ENCODE measurements at regions not wholly inside any gene's neighbourhood (a gene's known extent, or its start where the extent isn't known, plus 50 kb on each side); places are given as distances from the start of the nearest gene placed in this dataset.
A peak's percentile ranks its signal among the peaks of the same experiment; 100 is the strongest.

DNA sequence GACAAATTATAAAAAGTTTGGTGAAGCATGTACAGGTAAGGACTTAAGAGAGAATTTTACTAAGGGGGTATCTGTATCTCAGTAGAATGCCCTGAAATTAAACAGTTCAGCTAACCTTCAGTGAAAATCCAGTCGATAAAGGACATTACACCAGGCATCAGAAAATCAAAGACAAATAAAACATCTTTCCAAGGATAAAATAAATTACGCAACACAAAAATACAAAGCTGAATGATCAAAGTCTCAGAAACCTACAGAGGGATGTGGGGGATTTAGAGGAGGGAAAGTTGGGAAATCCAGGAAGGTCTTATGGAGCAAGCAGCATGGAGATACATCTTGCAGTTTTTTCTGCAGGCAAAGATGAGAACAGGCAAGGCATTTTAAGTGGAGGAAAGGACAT lies 384.1 kb downstream of the TNS1 start:
- Mint-ChIP-seq H3K27me3 (no peaks in the 10 kb centered on the region), H3K4me1 (no peaks in the 10 kb centered on the region), H3K4me3 (no peak overlapping the region), H3K36me3 (ENCODE audit: low read depth) (no peaks in the 10 kb centered on the region), H3K27ac (no peak overlapping the region)
- no peaks in the 10 kb centered on the region for H3K9me3 ChIP-seq (ENCODE audit: control insufficient read depth, low read length, poor library complexity, severe bottlenecking)
- ATAC-seq (no peak), DNase-seq (no peak)

DNA sequence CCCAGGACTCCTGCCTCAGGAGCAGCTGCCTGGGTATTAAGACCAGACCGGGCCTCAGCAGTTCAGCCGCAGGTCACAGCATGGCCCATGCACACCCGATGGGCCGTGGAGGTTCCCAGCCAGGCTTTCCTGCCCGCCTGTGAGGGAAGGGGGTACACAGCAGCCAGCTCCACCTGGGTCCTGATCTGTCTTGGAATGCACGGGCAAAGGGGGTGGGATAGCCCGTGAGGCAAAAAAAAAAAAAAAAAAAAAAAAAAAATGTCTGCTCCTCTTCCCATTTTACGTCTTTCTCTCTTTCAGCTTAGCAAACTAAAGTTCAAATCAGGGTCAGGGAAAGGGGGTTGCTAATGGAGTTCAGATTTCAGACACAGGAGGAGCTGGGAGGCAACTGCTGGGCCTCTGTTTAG lies 385.2 kb downstream of the TNS1 start:
- no peaks in the 10 kb centered on the region for H3K9me3 ChIP-seq (ENCODE audit: control insufficient read depth, low read length, poor library complexity, severe bottlenecking)

DNA sequence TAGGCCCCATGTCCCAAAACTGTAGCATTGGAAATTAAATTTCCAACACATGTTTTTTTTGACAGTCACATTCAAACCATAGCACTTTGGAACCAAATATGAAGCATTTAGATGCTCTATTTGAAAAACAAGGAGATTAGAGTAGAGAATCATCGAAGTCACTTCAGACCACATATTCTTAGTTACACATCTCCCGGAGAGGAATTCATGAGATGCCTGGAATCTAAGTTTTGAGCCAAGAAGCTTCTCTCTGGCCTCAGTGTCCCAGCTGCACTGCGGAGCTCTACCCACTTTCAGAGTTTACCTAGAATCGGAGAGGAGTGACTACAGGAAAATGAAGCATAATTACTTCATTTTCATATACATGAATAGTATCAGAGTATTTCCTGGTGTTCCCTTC lies 385.9 kb downstream of the TNS1 start:
- DNase-seq (no peak), ATAC-seq (no peak)
- Mint-ChIP-seq H3K4me1 (peaks cover 2% of the 10 kb centered on the region), H3K27me3 (no peaks in the 10 kb centered on the region), H3K36me3 (ENCODE audit: low read depth) (no peaks in the 10 kb centered on the region), H3K27ac (no peak overlapping the region), H3K4me3 (no peak overlapping the region)
- no peaks in the 10 kb centered on the region for H3K9me3 ChIP-seq (ENCODE audit: control insufficient read depth, low read length, poor library complexity, severe bottlenecking)

More for the DNA sequence above, 385.2 kb downstream of the TNS1 start:
- Mint-ChIP-seq H3K4me1 (peaks cover under 1% of the 10 kb centered on the region), H3K36me3 (ENCODE audit: low read depth) (no peaks in the 10 kb centered on the region), H3K4me3 (no peak overlapping the region), H3K27me3 (no peaks in the 10 kb centered on the region), H3K27ac (no peak overlapping the region)
- no peak for DNase-seq
- no peak for ATAC-seq

DNA sequence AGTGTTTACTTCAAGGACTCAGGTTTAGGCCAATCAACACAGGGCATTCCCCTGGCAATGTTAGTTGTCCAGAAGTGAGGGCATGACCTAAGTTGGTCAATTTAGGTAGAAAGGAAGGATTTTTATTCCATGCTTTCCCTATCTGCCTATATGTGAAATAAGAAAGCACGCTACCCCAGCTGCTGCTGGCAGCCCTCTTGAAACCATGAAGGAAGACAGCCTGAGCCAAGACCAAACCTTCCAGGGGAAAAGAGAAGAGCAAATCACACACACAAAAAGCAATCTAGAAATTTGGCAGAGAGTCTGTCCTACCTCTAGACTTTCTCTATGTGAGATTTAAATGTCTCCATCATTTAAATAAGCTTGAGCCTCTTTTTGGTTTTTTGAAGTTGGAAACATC lies 387.6 kb downstream of the TNS1 start:
- ATAC-seq, result no peak
- no peaks in the 10 kb centered on the region for H3K27me3 Mint-ChIP-seq
- H3K4me3 Mint-ChIP-seq, result no peak overlapping the region
- no peaks in the 10 kb centered on the region for H3K9me3 ChIP-seq (ENCODE audit: control insufficient read depth, low read length, poor library complexity, severe bottlenecking)
- no peaks in the 10 kb centered on the region for H3K36me3 Mint-ChIP-seq (ENCODE audit: low read depth)
- H3K4me1 Mint-ChIP-seq, result peaks cover 15% of the 10 kb centered on the region
- no peak for DNase-seq
- H3K27ac Mint-ChIP-seq, result no peak overlapping the region

DNA sequence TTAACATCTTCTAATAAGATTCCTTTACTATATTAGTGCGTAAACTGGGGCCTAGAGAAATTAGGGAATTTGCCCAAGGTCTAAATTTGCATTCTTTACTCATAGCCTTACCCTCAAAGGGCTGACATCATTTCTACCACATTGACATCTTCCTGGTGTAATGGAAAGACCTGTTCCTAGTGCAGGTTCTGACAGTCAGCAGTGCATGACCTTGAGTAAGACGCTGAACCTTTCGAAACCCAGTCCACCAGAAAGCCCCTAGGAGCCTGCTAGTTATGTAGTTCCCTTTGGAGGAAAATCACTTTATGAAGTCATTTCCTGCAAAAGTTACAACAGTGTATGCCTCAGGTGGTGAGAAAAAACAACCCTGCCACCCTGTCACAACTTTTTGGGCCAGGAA lies 388.3 kb downstream of the TNS1 start:
- no peaks in the 10 kb centered on the region for H3K27me3 Mint-ChIP-seq
- no peak for DNase-seq
- no peak overlapping the region for H3K27ac Mint-ChIP-seq
- no peaks in the 10 kb centered on the region for H3K9me3 ChIP-seq (ENCODE audit: control insufficient read depth, low read length, poor library complexity, severe bottlenecking)
- H3K4me3 Mint-ChIP-seq, result no peak overlapping the region
- ATAC-seq, result no peak
- no peaks in the 10 kb centered on the region for H3K36me3 Mint-ChIP-seq (ENCODE audit: low read depth)
- H3K4me1 Mint-ChIP-seq, result peaks cover 21% of the 10 kb centered on the region

DNA sequence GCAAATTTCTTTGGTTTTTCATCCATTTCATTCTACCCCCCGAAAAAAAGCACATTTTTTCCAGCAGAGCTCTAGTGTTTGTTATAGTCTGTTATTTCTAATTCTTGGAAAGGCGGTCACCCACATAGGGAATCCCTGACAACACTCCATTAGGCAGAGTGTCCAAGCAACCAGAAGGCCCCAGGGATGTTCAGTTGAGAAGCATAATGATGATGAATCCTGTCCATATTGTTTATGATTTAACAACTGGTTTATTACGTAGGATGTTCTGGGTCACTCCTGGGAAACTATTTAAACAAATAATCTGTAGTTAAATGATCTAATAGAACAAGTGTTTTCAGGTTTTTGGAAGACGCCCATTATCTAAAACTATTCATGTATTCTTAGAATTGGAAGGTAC lies 388.7 kb downstream of the TNS1 start:
- Mint-ChIP-seq H3K36me3 (ENCODE audit: low read depth) (no peaks in the 10 kb centered on the region), H3K4me1 (peaks cover 21% of the 10 kb centered on the region)
- H3K9me3 ChIP-seq (ENCODE audit: control insufficient read depth, low read length, poor library complexity, severe bottlenecking), result no peaks in the 10 kb centered on the region

DNA sequence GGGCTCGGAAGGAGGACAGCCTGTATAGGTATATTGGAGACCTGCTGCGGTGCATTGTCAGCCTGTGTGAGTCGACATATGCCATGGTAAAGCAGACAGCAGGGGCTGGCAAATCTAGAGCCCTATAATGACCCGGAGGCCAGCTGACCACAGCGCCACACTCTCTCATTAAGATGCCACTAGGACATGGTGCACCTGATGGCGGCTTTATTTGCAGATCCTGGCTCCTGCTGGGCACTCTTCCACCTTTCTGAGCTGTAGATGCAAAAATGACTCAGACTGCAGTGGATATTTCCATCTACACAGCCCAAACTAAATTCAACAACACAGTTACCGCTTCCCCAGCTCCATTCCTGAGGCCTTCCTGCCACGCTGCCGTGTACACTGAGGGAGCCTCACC lies 389.9 kb downstream of the TNS1 start:
- H3K9me3 ChIP-seq (ENCODE audit: control insufficient read depth, low read length, poor library complexity, severe bottlenecking), result no peaks in the 10 kb centered on the region
- no peaks in the 10 kb centered on the region for H3K27me3 Mint-ChIP-seq
- H3K27ac Mint-ChIP-seq, result no peak overlapping the region
- no peak overlapping the region for H3K4me3 Mint-ChIP-seq
- H3K4me1 Mint-ChIP-seq, result peaks cover 27% of the 10 kb centered on the region
- H3K36me3 Mint-ChIP-seq (ENCODE audit: low read depth), result no peaks in the 10 kb centered on the region
- ATAC-seq (no peak), DNase-seq (no peak)

More for the DNA sequence above, 388.7 kb downstream of the TNS1 start:
- H3K27ac Mint-ChIP-seq, result no peak overlapping the region
- H3K4me3 Mint-ChIP-seq, result no peak overlapping the region
- ATAC-seq, result no peak
- DNase-seq, result no peak
- H3K27me3 Mint-ChIP-seq, result no peaks in the 10 kb centered on the region

DNA sequence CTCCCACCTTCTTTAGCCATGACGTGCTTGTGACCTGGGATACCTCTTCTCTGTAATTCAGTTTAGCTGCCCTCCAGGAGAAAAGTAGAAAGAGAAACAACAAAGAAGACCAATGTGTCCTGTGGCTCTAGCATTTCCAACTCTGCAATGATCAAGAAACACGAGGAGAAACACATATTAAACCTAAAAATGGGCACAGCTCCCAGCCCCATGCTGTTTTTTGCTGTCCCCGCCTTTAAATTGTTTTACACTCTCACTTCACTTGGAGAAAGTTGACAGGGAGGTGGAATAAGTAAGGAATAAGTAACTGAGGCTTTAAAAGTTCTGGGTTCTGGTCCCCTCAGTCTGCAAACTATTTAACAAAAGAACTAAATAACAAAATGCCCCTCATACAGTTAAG lies 390.6 kb downstream of the TNS1 start:
- ATAC-seq (no peak), DNase-seq (no peak)
- Mint-ChIP-seq H3K27ac (peak overlapping the region; percentile 83), H3K4me1 (peaks cover 27% of the 10 kb centered on the region), H3K4me3 (no peak overlapping the region), H3K27me3 (no peaks in the 10 kb centered on the region), H3K36me3 (ENCODE audit: low read depth) (no peaks in the 10 kb centered on the region)
- H3K9me3 ChIP-seq (ENCODE audit: control insufficient read depth, low read length, poor library complexity, severe bottlenecking), result no peaks in the 10 kb centered on the region

DNA sequence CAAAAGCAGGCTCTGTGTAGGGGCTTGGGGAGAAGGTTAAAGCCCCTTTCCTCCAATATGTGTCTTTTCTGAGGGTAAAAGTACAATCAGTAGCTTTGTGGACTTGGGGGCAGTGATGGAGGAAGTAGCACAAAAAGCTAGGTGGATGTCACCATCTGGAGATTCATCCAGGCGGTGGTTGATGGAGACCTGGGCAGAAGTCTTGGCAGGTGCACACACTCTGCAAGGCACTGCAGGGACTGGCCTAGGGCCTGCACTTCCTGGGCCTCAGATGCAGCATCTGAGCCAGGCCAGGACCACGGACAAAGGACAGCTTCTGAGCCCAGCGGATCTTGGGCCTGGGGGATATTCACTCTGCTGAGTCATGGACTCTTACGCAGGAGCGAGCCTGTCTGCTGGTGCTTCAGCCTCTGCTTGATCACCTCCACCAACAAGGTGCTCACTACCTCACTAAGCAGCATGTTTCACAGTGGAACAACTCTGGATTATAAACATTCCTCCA lies 391.1 kb downstream of the TNS1 start:
- H3K27me3 Mint-ChIP-seq, result no peaks in the 10 kb centered on the region
- peak overlapping the region; percentile 83 for H3K27ac Mint-ChIP-seq
- peaks cover 28% of the 10 kb centered on the region for H3K4me1 Mint-ChIP-seq
- no peak for DNase-seq
- no peaks in the 10 kb centered on the region for H3K36me3 Mint-ChIP-seq (ENCODE audit: low read depth)
- no peak for ATAC-seq
- no peak overlapping the region for H3K4me3 Mint-ChIP-seq
- H3K9me3 ChIP-seq (ENCODE audit: control insufficient read depth, low read length, poor library complexity, severe bottlenecking), result no peaks in the 10 kb centered on the region

DNA sequence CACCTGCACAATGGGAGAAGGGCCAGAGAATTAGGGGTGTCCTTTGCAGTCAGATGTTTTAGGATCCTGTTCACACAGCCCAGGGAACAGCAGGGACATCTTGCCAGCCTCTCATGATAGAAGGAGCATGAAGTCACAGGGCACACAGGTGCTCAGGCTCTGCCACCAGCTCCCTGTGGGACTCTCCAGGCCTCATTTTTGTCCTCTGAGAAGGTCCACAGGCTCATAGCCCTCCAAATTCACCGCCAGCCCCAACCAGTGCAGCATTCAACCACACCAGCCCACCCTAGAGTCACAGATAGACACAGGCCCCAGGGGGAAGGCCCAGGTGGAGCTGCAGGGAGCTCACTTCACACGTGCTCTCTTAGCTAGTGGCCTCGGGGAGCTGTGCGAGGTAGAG lies 391.7 kb downstream of the TNS1 start:
- Mint-ChIP-seq H3K4me3 (peak overlapping the region; percentile 43), H3K36me3 (ENCODE audit: low read depth) (no peaks in the 10 kb centered on the region), H3K27me3 (no peaks in the 10 kb centered on the region), H3K27ac (peak overlapping the region; percentile 83), H3K4me1 (peaks cover 34% of the 10 kb centered on the region)
- no peaks in the 10 kb centered on the region for H3K9me3 ChIP-seq (ENCODE audit: control insufficient read depth, low read length, poor library complexity, severe bottlenecking)
- DNase-seq (no peak), ATAC-seq (no peak)

DNA sequence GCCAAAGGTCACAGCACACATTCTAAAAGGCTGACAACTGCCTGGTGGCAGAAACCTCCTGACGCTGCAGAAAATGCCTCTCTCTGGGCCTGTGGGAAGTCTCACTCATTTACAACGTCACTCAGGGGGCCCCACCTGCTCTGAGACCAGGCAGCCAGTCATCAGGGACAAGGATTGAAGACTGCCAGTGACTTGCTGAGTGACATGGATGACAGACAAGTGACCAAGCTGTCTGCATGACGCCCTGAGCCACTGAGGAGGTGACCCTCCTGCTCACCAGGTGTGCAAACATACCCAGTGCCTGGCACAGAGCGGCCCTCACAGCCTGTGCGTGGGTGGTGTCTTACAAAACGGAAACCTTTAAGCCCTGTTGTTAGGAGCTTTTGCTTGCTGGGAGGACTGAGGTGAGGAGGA lies 392.4 kb downstream of the TNS1 start:
- Mint-ChIP-seq H3K27me3 (no peaks in the 10 kb centered on the region), H3K4me1 (peaks cover 35% of the 10 kb centered on the region), H3K27ac (peak overlapping the region; percentile 83), H3K36me3 (ENCODE audit: low read depth) (no peaks in the 10 kb centered on the region), H3K4me3 (peak overlapping the region; percentile 43)
- ATAC-seq, result peak; percentile 77
- H3K9me3 ChIP-seq (ENCODE audit: control insufficient read depth, low read length, poor library complexity, severe bottlenecking), result no peaks in the 10 kb centered on the region
- no peak for DNase-seq

DNA sequence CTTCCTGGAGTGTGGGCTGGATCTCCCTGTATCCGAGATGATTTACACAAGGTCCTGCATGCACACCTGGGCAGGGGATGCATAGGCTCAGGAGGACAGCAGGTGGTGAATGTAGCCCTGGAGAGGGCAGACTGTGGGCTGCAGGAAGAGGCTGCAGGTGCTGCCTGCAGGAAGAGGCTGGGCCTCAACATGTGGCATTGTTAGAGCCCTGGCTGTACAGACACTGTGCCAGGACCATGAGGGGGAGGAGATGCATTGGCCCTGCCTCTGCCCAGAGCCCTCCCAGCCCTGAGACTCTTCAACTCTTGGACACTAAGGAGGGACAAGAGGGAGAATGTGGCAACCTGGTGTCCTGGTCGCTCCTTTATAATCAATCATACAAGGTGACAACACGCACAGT lies 392.8 kb downstream of the TNS1 start:
- H3K4me1 Mint-ChIP-seq, result peaks cover 35% of the 10 kb centered on the region
- H3K27ac Mint-ChIP-seq, result peak overlapping the region; percentile 83

DNA sequence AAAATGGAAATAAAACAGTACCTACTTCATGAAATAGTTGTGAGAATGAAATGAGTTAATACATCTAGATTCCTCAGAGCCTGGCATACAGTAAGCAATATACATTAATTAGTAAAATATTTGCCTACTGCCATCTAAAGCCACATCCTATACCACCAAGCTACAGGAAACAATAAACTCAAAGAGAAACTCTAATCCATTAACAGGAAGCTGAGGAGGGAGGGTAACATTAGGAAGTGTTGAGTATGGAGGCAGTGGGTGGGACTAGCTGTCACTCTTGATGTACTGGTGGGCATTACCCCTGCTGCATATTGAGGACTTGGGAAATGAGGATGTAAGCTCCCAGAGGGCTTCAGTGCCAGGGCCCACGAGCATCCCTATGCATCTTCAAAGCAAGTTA lies 396.5 kb downstream of the TNS1 start:
- H3K9me3 ChIP-seq (ENCODE audit: control insufficient read depth, low read length, poor library complexity, severe bottlenecking), result no peaks in the 10 kb centered on the region
- no peak for ATAC-seq
- Mint-ChIP-seq H3K27me3 (no peaks in the 10 kb centered on the region), H3K4me3 (no peak overlapping the region), H3K36me3 (ENCODE audit: low read depth) (no peaks in the 10 kb centered on the region), H3K27ac (no peak overlapping the region), H3K4me1 (peaks cover 31% of the 10 kb centered on the region)
- no peak for DNase-seq

More for the DNA sequence above, 392.8 kb downstream of the TNS1 start:
- no peaks in the 10 kb centered on the region for H3K9me3 ChIP-seq (ENCODE audit: control insufficient read depth, low read length, poor library complexity, severe bottlenecking)
- H3K4me3 Mint-ChIP-seq, result peak overlapping the region; percentile 43
- ATAC-seq (no peak), DNase-seq (no peak)
- no peaks in the 10 kb centered on the region for H3K36me3 Mint-ChIP-seq (ENCODE audit: low read depth)
- no peaks in the 10 kb centered on the region for H3K27me3 Mint-ChIP-seq

DNA sequence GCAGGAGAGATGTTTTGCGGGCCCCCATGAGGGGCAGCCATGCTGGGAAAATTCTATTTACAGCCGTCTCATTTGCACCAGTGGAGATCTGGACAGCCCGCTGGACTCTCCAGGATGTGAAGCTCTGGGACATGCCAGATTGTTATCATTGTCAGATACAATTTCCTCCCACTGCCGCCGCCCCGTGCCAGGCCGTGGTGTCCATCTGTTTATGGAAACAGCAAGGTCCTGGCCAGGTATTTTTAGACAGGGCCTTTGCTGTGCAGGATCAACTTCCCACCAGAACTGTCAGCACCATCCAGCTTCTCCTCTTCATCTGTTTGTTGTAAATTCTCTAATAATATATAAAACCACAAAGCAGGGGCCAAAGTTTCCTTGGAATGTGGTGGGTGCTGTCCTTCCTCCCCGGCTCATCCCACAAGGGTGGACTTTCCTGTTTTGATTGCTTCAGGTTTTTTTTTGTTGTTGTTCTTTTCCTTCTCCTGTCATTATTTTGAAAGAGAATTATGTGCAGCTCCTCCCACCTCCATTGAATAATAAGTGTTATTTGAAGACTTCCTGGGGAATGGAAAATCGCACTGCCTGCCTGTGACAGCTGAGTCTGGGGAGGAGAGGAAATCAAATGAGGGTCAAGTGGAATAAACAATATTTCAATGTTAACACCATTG lies 398.1 kb downstream of the TNS1 start:
- Mint-ChIP-seq H3K4me3 (no peak overlapping the region), H3K27ac (no peak overlapping the region), H3K4me1 (peaks cover 15% of the 10 kb centered on the region), H3K27me3 (no peaks in the 10 kb centered on the region), H3K36me3 (ENCODE audit: low read depth) (no peaks in the 10 kb centered on the region)
- DNase-seq (no peak), ATAC-seq (no peak)
- no peaks in the 10 kb centered on the region for H3K9me3 ChIP-seq (ENCODE audit: control insufficient read depth, low read length, poor library complexity, severe bottlenecking)
